HepG2 (cell line): ENCODE measurements at regions not wholly inside any gene's neighbourhood (a gene's known extent, or its start where the extent isn't known, plus 50 kb on each side); places are given as distances from the start of the nearest gene placed in this dataset.

Source experiments
- CREM ChIP-seq, 2 experiments: sonication (generic) in 1 of 2; formaldehyde crosslinking in 1 of 2; IDR thresholded peaks; 2 replicates each; pipeline versions ENCODE4 v1.4.0 to v1.6.1; 2016 to 2020; ENCODE audit warnings: antibody characterized with exemption in 1 of 2, mild to moderate bottlenecking in 1 of 2, missing genetic modification reagents in 1 of 2
- FOXC1 ChIP-seq: sonication (generic); formaldehyde crosslinking; IDR thresholded peaks from 2 replicates; pipeline ENCODE4 v1.8.0; 2022; ENCODE audit warnings: mild to moderate bottlenecking, missing genetic modification reagents, borderline replicate concordance
- HDAC6 ChIP-seq: fragments of 200-600 bp; sonication (generic); IDR thresholded peaks from 2 replicates; pipeline ENCODE4 v1.7.0; 2017; ENCODE audit warnings: mild to moderate bottlenecking, antibody characterized with exemption, low read length, low read depth
- HMG20B ChIP-seq: conservative IDR thresholded peaks from 2 replicates; pipeline ENCODE4 v1.6.1; 2016; ENCODE audit warnings: missing genetic modification reagents, missing compliant biosample characterization
- KLF12 ChIP-seq: sonication (generic); formaldehyde crosslinking; IDR thresholded peaks from 2 replicates; pipeline ENCODE4 v1.4.0; 2020; ENCODE audit warnings: missing genetic modification reagents, borderline replicate concordance
- KMT2B ChIP-seq: IDR thresholded peaks from 2 replicates; pipeline ENCODE4 v1.6.1; 2016; ENCODE audit warnings: missing genetic modification reagents, missing compliant biosample characterization
- MBNL3 ChIP-seq: fragments of 250-450 bp; sonication (Bioruptor Pico); conservative IDR thresholded peaks from 2 replicates; pipeline ENCODE4 v1.8.0; 2022; ENCODE audit warnings: mild to moderate bottlenecking, inconsistent platforms
- NAIF1 ChIP-seq: sonication (generic); formaldehyde crosslinking; IDR thresholded peaks from 2 replicates; pipeline ENCODE4 v1.5.0; 2020; ENCODE audit warnings: mild to moderate bottlenecking, missing genetic modification reagents, borderline replicate concordance
- NFIC ChIP-seq: IDR thresholded peaks from 2 replicates; pipeline ENCODE4 v1.6.1; 2012; ENCODE audit warnings: mild to moderate bottlenecking, low read length, inconsistent platforms
- PRPF4 ChIP-seq: fragments of 200-400 bp; formaldehyde crosslinking; IDR thresholded peaks from 2 replicates; pipeline ENCODE4 v1.6.1; 2016; ENCODE audit warnings: low read length, low read depth; ENCODE audit not compliant: poor library complexity, severe bottlenecking
- TBL1XR1 ChIP-seq: fragments of 150-350 bp; IDR thresholded peaks from 2 replicates; pipeline ENCODE4 v1.6.1; 2014; ENCODE audit warnings: borderline replicate concordance, low read length; ENCODE audit not compliant: partially characterized antibody
- ZFX ChIP-seq: sonication (generic); formaldehyde crosslinking; IDR thresholded peaks from 2 replicates; pipeline ENCODE4 v1.4.0; 2020; ENCODE audit warnings: mild to moderate bottlenecking, low read depth, missing genetic modification reagents, moderate library complexity
- ZNF235 ChIP-seq: sonication (generic); formaldehyde crosslinking; IDR thresholded peaks from 2 replicates; pipeline ENCODE4 v1.8.1; 2023; ENCODE audit warnings: mild to moderate bottlenecking, missing genetic modification reagents, borderline replicate concordance
- ZNF335 ChIP-seq: sonication (generic); formaldehyde crosslinking; IDR thresholded peaks from 2 replicates; pipeline ENCODE4 v1.4.0; 2020; ENCODE audit warnings: missing genetic modification reagents
- ZNF772 ChIP-seq: sonication (generic); formaldehyde crosslinking; IDR thresholded peaks from 2 replicates; pipeline ENCODE4 v1.5.0; 2020; ENCODE audit warnings: mild to moderate bottlenecking, missing genetic modification reagents
- TF ChIP-seq, protein P1 (sequence below): sonication (generic); formaldehyde crosslinking; conservative IDR thresholded peaks from 2 replicates; pipeline ENCODE4 v1.4.0; 2020; ENCODE audit warnings: missing genetic modification reagents
- TF ChIP-seq, protein P2 (sequence below), 2 experiments: sonication (generic) in 1 of 2; formaldehyde crosslinking in 1 of 2; IDR thresholded peaks; 2 replicates each; pipeline versions ENCODE4 v1.6.1 to v1.9.0; 2014 to 2022; ENCODE audit warnings: antibody characterized with exemption in 1 of 2, borderline replicate concordance in 1 of 2, inconsistent platforms in 1 of 2, low read depth in 1 of 2, missing genetic modification reagents in 1 of 2
- TF ChIP-seq, protein P3 (sequence below): sonication (generic); formaldehyde crosslinking; IDR thresholded peaks from 2 replicates; pipeline ENCODE4 v1.5.1; 2020; ENCODE audit warnings: missing genetic modification reagents, mild to moderate bottlenecking, borderline replicate concordance
- TF ChIP-seq, protein P4 (sequence below): sonication (generic); formaldehyde crosslinking; IDR thresholded peaks from 2 replicates; pipeline ENCODE4 v1.9.0; 2021; ENCODE audit warnings: missing genetic modification reagents, mild to moderate bottlenecking, borderline replicate concordance

DNA sequence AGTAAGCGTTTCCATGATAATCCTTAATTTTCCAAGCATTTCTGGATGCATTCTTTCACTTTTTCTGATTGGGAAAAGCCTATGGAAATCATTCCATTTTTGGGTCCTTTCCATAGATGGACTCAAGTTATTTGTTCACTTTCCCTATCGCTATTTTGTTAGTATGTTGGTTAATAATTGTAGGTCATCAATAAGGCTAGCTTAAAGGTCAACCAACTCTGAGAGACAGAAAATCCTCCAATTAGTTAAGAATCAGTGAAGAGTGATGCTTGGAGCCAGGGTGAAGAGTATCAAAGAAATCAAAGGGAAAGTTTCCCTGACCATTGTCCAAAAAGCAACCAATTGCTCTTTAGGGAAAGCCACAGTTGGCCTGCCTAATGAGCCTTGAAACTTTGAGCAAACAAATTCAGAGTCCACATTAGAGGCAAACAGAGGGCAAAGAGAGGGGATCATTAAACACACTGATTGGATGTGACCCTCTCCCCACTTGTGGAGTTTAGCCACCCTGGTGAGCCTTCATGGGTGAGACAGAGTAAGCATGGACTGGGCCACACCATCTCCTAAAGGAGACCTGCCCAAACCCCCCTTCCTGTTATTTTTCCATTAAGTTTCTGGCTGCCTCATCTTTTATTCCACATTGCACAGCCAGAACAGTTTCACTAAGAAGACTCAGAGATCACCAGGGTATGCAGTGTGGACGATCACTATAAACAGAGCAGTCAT is 133.4 kb upstream of the DYNLRB2 start (continued):
- TF ChIP-seq MBNL3 (CRISPR knock-in tag) (no peak), TBL1XR1 (no peak), ZNF235 (CRISPR knock-in tag) (no peak), NFIC (peak; percentile 79), HDAC6 (no peak), ZFX (peak; percentile 47; the same call in 1 of the 2 replicates), KMT2B (CRISPR knock-in tag) (no peak), FOXC1 (CRISPR knock-in tag) (no peak), CREM (IDR thresholded peaks at IDR 0.05) (peak; percentile 85), CREM (CRISPR knock-in tag; IDR thresholded peaks at IDR 0.05) (no peak), PRPF4 (no peak), KLF12 (no peak), NAIF1 (CRISPR knock-in tag) (no peak), HMG20B (peak; percentile 73), ZNF335 (CRISPR knock-in tag) (no peak), ZNF772 (CRISPR knock-in tag) (no peak; the same call in 1 of the 2 replicates)
- TF ChIP-seq, protein P1, sequence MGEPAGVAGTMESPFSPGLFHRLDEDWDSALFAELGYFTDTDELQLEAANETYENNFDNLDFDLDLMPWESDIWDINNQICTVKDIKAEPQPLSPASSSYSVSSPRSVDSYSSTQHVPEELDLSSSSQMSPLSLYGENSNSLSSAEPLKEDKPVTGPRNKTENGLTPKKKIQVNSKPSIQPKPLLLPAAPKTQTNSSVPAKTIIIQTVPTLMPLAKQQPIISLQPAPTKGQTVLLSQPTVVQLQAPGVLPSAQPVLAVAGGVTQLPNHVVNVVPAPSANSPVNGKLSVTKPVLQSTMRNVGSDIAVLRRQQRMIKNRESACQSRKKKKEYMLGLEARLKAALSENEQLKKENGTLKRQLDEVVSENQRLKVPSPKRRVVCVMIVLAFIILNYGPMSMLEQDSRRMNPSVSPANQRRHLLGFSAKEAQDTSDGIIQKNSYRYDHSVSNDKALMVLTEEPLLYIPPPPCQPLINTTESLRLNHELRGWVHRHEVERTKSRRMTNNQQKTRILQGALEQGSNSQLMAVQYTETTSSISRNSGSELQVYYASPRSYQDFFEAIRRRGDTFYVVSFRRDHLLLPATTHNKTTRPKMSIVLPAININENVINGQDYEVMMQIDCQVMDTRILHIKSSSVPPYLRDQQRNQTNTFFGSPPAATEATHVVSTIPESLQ (CRISPR knock-in tag), result no peak
- TF ChIP-seq, protein P2, sequence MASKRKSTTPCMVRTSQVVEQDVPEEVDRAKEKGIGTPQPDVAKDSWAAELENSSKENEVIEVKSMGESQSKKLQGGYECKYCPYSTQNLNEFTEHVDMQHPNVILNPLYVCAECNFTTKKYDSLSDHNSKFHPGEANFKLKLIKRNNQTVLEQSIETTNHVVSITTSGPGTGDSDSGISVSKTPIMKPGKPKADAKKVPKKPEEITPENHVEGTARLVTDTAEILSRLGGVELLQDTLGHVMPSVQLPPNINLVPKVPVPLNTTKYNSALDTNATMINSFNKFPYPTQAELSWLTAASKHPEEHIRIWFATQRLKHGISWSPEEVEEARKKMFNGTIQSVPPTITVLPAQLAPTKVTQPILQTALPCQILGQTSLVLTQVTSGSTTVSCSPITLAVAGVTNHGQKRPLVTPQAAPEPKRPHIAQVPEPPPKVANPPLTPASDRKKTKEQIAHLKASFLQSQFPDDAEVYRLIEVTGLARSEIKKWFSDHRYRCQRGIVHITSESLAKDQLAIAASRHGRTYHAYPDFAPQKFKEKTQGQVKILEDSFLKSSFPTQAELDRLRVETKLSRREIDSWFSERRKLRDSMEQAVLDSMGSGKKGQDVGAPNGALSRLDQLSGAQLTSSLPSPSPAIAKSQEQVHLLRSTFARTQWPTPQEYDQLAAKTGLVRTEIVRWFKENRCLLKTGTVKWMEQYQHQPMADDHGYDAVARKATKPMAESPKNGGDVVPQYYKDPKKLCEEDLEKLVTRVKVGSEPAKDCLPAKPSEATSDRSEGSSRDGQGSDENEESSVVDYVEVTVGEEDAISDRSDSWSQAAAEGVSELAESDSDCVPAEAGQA (IDR thresholded peaks at IDR 0.05; ENCODE audit: low read depth), result no peak
- TF ChIP-seq, protein P2 (CRISPR knock-in tag; IDR thresholded peaks at IDR 0.05; ENCODE audit: borderline replicate concordance), result no peak
- TF ChIP-seq, protein P3, sequence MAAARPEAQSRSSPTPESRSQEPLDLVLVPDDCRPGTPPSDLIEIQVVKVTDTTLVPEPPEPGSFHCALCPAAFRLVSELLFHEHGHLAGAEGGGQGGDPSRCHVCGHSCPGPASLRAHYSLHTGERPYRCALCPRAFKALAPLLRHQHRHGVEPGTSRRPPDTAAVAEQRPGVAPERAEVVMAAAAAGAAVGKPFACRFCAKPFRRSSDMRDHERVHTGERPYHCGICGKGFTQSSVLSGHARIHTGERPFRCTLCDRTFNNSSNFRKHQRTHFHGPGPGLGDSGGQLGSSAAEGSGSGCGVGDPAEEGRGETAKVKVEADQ (CRISPR knock-in tag), result no peak
- TF ChIP-seq, protein P4, sequence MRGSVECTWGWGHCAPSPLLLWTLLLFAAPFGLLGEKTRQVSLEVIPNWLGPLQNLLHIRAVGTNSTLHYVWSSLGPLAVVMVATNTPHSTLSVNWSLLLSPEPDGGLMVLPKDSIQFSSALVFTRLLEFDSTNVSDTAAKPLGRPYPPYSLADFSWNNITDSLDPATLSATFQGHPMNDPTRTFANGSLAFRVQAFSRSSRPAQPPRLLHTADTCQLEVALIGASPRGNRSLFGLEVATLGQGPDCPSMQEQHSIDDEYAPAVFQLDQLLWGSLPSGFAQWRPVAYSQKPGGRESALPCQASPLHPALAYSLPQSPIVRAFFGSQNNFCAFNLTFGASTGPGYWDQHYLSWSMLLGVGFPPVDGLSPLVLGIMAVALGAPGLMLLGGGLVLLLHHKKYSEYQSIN (CRISPR knock-in tag), result no peak
